ENCODE measurements at regions not wholly inside any gene's neighbourhood (a gene's known extent, or its start where the extent isn't known, plus 50 kb on each side); places are given as distances from the start of the nearest gene placed in this dataset.

DNA sequence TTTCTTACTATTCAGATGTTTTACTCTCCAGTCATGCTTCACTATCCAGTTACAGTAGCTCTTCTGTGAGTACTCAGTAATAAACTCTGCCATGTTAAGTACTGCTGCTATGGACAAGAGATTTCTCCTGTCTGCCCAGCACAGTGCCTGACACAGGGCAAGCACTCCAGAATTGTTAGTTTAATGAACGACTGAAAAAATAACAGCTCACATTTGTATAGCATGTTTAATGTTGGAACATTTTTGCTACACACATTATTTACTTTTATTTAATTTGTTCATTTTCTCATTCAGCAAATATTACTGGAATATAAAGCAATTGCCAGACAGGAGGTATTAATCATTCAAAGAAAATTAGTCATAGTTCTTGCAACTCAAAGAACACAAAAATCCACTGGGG is 142.6 kb upstream of the HMGN3 start:
- no peak for TF ChIP-seq PATZ1 (CRISPR knock-in tag; IDR thresholded peaks at IDR 0.05; ENCODE audit: borderline replicate concordance)
- TF ChIP-seq ZC3H10 (CRISPR knock-in tag; IDR thresholded peaks at IDR 0.05): no peak
- no peak for TF ChIP-seq CSRNP3 (CRISPR knock-in tag; IDR thresholded peaks at IDR 0.05)
- no peak for TF ChIP-seq ZNF8 (CRISPR knock-in tag; IDR thresholded peaks at IDR 0.05)
- no peak for TF ChIP-seq PPARA (CRISPR knock-in tag; IDR thresholded peaks at IDR 0.05; ENCODE audit: borderline replicate concordance)
- no peak for TF ChIP-seq ISL1 (CRISPR knock-in tag; IDR thresholded peaks at IDR 0.05)
- no peak for TF ChIP-seq BACH2 (CRISPR knock-in tag; IDR thresholded peaks at IDR 0.05; ENCODE audit: borderline replicate concordance)
- no peak for TF ChIP-seq ARNTL (CRISPR knock-in tag; IDR thresholded peaks at IDR 0.05; ENCODE audit: borderline replicate concordance, low read depth)
- TF ChIP-seq CSDC2 (CRISPR knock-in tag; IDR thresholded peaks at IDR 0.05): no peak
- no peak for TF ChIP-seq SNAI2 (CRISPR knock-in tag; IDR thresholded peaks at IDR 0.05)
- no peak for TF ChIP-seq RARB (CRISPR knock-in tag; IDR thresholded peaks at IDR 0.05)
- no peak for TF ChIP-seq TCF4 (CRISPR knock-in tag; IDR thresholded peaks at IDR 0.05; ENCODE audit: borderline replicate concordance)
